K562 (cell line): ENCODE measurements at regions not wholly inside any gene's neighbourhood (a gene's known extent, or its start where the extent isn't known, plus 50 kb on each side); places are given as distances from the start of the nearest gene placed in this dataset.

Experiments
- ATAC-seq: fragments of 200-7000 bp; cut with Tn5 transposase; 3 replicates; pipeline ENCODE4 v1.9.1; 2020; ENCODE audit warnings: moderate library complexity
- BruUV-seq: library from RNA; stranded (reverse); fragments of 400-500 nt; replicated peaks from 2 replicates; lab custom pipeline; 2021; lab: Mats Ljungman, UMichigan
- CTCF ChIA-PET: fragments of 300-600 bp; formaldehyde crosslinking; extraction: SDS; loops from one replicate; lab custom pipeline; 2021; ENCODE audit warnings: low intra/inter-chr PET ratio; lab: Yijun Ruan, JAX
- POLR2A ChIA-PET: fragments of 300-600, 350-650 bp; sonication (Branson Sonifier 250); formaldehyde crosslinking; extraction: SDS; loops from one replicate; lab custom pipeline; 2021; ENCODE audit warnings: antibody characterized with exemption, inconsistent platforms; lab: Yijun Ruan, JAX
- DNase-seq, 4 experiments: peaks; one replicate each; pipeline versions ENCODE4 v3.0.0 to v3.0.0-alpha.2; 2011 to 2018; ENCODE audit warnings: low spot score in 3 of 4, mixed read lengths in 3 of 4; ENCODE audit errors: extremely low read depth in 1 of 4
- FAIRE-seq: peaks from 2 replicates; lab custom pipeline; 2011; peaks lifted over from hg19 to GRCh38; lab: Jason Lieb, UNC
- H2AFZ ChIP-seq: 2 replicates; pipeline ENCODE4 v1.6.0; 2011; ENCODE audit warnings: low read depth, low read length, control low read depth, inconsistent platforms
- H3K27ac ChIP-seq: fragments of 200-600 bp; 3 replicates; pipeline ENCODE4 v1.8.0; 2011; ENCODE audit warnings: low read depth, mild to moderate bottlenecking, control low read depth, inconsistent platforms, low read length, moderate library complexity, mixed read lengths; ENCODE audit errors: extremely low read depth
- H3K27me3 ChIP-seq, 2 experiments: fragments of 300-600 bp in 1 of 2; 2 replicates in 1 of 2; 3 replicates in 1 of 2; pipeline versions ENCODE4 v1.6.0 to v1.8.0; 2011; ENCODE audit warnings: inconsistent platforms in 2 of 2, low read length in 2 of 2, mild to moderate bottlenecking in 1 of 2, mixed read lengths in 1 of 2, moderate library complexity in 1 of 2; ENCODE audit not compliant: control insufficient read depth in 2 of 2, insufficient read depth in 2 of 2
- H3K36me3 ChIP-seq: fragments of 300-600 bp; 3 replicates; pipeline ENCODE4 v1.8.0; 2011; ENCODE audit warnings: mild to moderate bottlenecking, low read length, inconsistent platforms; ENCODE audit not compliant: control insufficient read depth, insufficient read depth
- H3K4me1 ChIP-seq, 2 experiments: fragments of 200-600 bp in 1 of 2; replicated peaks in 1 of 2; 2 replicates in 1 of 2; 3 replicates in 1 of 2; pipeline versions ENCODE4 v1.5.1 to v1.8.0; 2011; ENCODE audit warnings: inconsistent platforms in 2 of 2, low read length in 2 of 2, mild to moderate bottlenecking in 1 of 2, mixed read lengths in 1 of 2, moderate library complexity in 1 of 2; ENCODE audit not compliant: control insufficient read depth in 2 of 2, insufficient read depth in 2 of 2
- H3K4me2 ChIP-seq: 2 replicates; pipeline ENCODE4 v1.6.1; 2011; ENCODE audit warnings: low read length, control low read depth, inconsistent platforms, mixed read lengths; ENCODE audit not compliant: insufficient read depth
- H3K4me3 ChIP-seq: fragments of 200-600 bp; sonication (generic), shearing (Covaris generic); 2 replicates; pipeline ENCODE4 v1.5.1; 2016; ENCODE audit warnings: control low read depth, inconsistent platforms
- H3K79me2 ChIP-seq: fragments of 200-600 bp; 3 replicates; pipeline ENCODE4 v1.8.0; 2011; ENCODE audit warnings: low read length, inconsistent platforms; ENCODE audit not compliant: control insufficient read depth, insufficient read depth
- H3K9ac ChIP-seq, 2 experiments: 2 replicates each; pipeline versions ENCODE4 v1.6.0 to v1.6.1; 2011; ENCODE audit warnings: low read depth in 2 of 2, low read length in 2 of 2, control low read depth in 1 of 2, inconsistent platforms in 1 of 2, mild to moderate bottlenecking in 1 of 2, mixed read lengths in 1 of 2; ENCODE audit not compliant: insufficient read depth in 1 of 2
- H3K9me1 ChIP-seq: one replicate; pipeline ENCODE4 v1.6.0; 2011; ENCODE audit warnings: inconsistent platforms, mild to moderate bottlenecking, low read length, moderate library complexity; ENCODE audit not compliant: control insufficient read depth, insufficient read depth
- H3K9me3 ChIP-seq: replicated peaks from 2 replicates; pipeline ENCODE4 v1.5.1; 2011; ENCODE audit warnings: low read depth, low read length, inconsistent platforms; ENCODE audit not compliant: control insufficient read depth, insufficient read depth
- H4K20me1 ChIP-seq: replicated peaks from 2 replicates; pipeline ENCODE4 v1.6.1; 2011; ENCODE audit warnings: low read length, inconsistent platforms, mixed read lengths; ENCODE audit not compliant: control insufficient read depth, insufficient read depth
- BMI1 ChIP-seq: fragments of 150-350 bp; IDR thresholded peaks from 2 replicates; pipeline ENCODE4 v1.6.1; 2014; ENCODE audit warnings: low read length
- CBFA2T2 ChIP-seq: fragments of 450-650 bp; conservative IDR thresholded peaks from 2 replicates; pipeline ENCODE4 v1.6.1; 2017; ENCODE audit warnings: mild to moderate bottlenecking
- CBX8 ChIP-seq: fragments of 200-600 bp; sonication (generic); IDR thresholded peaks from 2 replicates; pipeline ENCODE4 v1.6.1; 2012; ENCODE audit warnings: borderline replicate concordance, mixed run types, low read depth, mild to moderate bottlenecking, moderate library complexity, mixed read lengths, low read length, control low read depth, inconsistent platforms; ENCODE audit not compliant: poor library complexity, severe bottlenecking; ENCODE audit errors: extremely low read depth
- HDAC6 ChIP-seq: IDR thresholded peaks from 2 replicates; pipeline ENCODE4 v1.6.1; 2012; ENCODE audit warnings: low read depth, mild to moderate bottlenecking, control low read depth, inconsistent platforms, low read length, moderate library complexity
- HDAC8 ChIP-seq: fragments of 450-650 bp; IDR thresholded peaks from 2 replicates; pipeline ENCODE4 v1.6.1; 2016; ENCODE audit warnings: mild to moderate bottlenecking, missing genetic modification characterization, moderate library complexity, missing compliant biosample characterization
- KAT8 ChIP-seq: fragments of 450-650 bp; IDR thresholded peaks from 2 replicates; pipeline ENCODE4 v1.6.1; 2016; ENCODE audit warnings: low read depth, mild to moderate bottlenecking
- MXI1 ChIP-seq: IDR thresholded peaks from 2 replicates; pipeline ENCODE4 v1.6.1; 2011; ENCODE audit warnings: low read depth, mild to moderate bottlenecking, improper control_type of control experiment, low read length
- RBBP5 ChIP-seq: fragments of 200-600 bp; sonication (generic); IDR thresholded peaks from 2 replicates; pipeline ENCODE4 v1.6.1; 2012; ENCODE audit warnings: borderline replicate concordance, mild to moderate bottlenecking, low read length, control low read depth, inconsistent platforms; ENCODE audit not compliant: insufficient read depth, poor library complexity, severe bottlenecking
- SOX6 ChIP-seq: fragments of 450-650 bp; IDR thresholded peaks from 2 replicates; pipeline ENCODE4 v1.6.1; 2014; ENCODE audit warnings: mild to moderate bottlenecking
- TAF1 ChIP-seq: IDR thresholded peaks from 2 replicates; pipeline ENCODE4 v1.6.1; 2011; ENCODE audit warnings: mild to moderate bottlenecking, low read length, moderate library complexity; ENCODE audit not compliant: insufficient read depth, control insufficient read depth, severe bottlenecking; ENCODE audit errors: extremely low read depth
- ZBTB8A ChIP-seq: fragments of 450-650 bp; IDR thresholded peaks from 2 replicates; pipeline ENCODE4 v1.6.1; 2018; ENCODE audit warnings: mild to moderate bottlenecking, moderate library complexity; ENCODE audit not compliant: partially characterized antibody
- WGBS: fragments of 100-300 bp; shearing (Covaris generic); methylation state at CpG from one replicate; pipeline ENCODE4 v1.1.6; 2016; ENCODE audit warnings: low coverage, mixed read lengths; ENCODE audit not compliant: insufficient coverage; ENCODE audit errors: missing lambda C conversion rate; 5-methylcytosine and 5-hydroxymethylcytosine counted together
- in situ Hi-C: fragments of 300-500 bp; cut with MboI; formaldehyde crosslinking; loops from 4 replicates; pipeline ENCODE4 v1.15.0; 2018; ENCODE audit warnings: inconsistent platforms, mixed read lengths
- intact Hi-C: fragments of 100-400 bp; cut with micrococcal nuclease; formaldehyde crosslinking; loops from 2 replicates; pipeline ENCODE4 v1.14.2; 2022
- TF ChIP-seq, protein P1 (sequence below), 2 experiments: fragments of 450-650 bp in 1 of 2; sonication (generic) in 1 of 2; formaldehyde crosslinking; conservative IDR thresholded peaks; 2 replicates each; pipeline versions ENCODE4 v1.4.0 to v1.8.1; 2020 to 2022; ENCODE audit warnings: mild to moderate bottlenecking in 1 of 2, missing genetic modification reagents in 1 of 2
- TF ChIP-seq, protein P2 (sequence below): fragments of 450-650 bp; IDR thresholded peaks from 2 replicates; pipeline ENCODE4 v1.6.1; 2017; ENCODE audit warnings: antibody characterized with exemption

DNA sequence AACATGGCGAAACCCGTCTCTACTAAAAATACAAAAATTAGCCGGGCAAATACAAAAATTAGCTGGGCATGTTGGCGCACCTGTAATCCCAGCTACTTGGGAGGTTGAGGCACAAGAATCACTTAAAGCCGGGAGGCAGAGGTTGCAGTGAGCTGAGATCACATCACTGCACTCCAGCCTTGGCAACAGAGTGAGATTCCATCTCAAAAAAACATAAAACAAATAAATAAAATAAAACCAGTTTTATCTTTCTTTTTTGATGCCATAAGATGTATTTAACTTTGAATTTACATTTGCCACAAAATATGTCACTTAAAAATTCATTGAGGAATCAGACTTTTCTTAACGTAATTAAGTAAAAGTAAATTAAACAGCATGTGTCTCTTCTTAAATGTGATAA is 113.3 kb upstream of the ERRFI1 start:
- FAIRE-seq (no peak), ATAC-seq (no peak), DNase-seq (no peak)
- peaks cover 55 to 56% of the 10 kb centered on the region in 2 experiments for H3K27me3 ChIP-seq
- intact Hi-C loops (no loop called here), in situ Hi-C loops (no loop called here)
- no peaks in the 10 kb centered on the region for H3K9me1 ChIP-seq
- 0 out of 2 replicates have a peak, but pooled peaks have one; percentile 21 for TF ChIP-seq BMI1
- no peak for TF ChIP-seq KAT8
- no peak for TF ChIP-seq RBBP5
- no peak for TF ChIP-seq TAF1
- TF ChIP-seq, protein P1, sequence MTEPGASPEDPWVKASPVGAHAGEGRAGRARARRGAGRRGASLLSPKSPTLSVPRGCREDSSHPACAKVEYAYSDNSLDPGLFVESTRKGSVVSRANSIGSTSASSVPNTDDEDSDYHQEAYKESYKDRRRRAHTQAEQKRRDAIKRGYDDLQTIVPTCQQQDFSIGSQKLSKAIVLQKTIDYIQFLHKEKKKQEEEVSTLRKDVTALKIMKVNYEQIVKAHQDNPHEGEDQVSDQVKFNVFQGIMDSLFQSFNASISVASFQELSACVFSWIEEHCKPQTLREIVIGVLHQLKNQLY (CRISPR knock-in tag; conservative IDR thresholded peaks at IDR 0.05), result no peak
- no peak for TF ChIP-seq CBFA2T2
- no peak for TF ChIP-seq ZBTB8A
- TF ChIP-seq, protein P2, sequence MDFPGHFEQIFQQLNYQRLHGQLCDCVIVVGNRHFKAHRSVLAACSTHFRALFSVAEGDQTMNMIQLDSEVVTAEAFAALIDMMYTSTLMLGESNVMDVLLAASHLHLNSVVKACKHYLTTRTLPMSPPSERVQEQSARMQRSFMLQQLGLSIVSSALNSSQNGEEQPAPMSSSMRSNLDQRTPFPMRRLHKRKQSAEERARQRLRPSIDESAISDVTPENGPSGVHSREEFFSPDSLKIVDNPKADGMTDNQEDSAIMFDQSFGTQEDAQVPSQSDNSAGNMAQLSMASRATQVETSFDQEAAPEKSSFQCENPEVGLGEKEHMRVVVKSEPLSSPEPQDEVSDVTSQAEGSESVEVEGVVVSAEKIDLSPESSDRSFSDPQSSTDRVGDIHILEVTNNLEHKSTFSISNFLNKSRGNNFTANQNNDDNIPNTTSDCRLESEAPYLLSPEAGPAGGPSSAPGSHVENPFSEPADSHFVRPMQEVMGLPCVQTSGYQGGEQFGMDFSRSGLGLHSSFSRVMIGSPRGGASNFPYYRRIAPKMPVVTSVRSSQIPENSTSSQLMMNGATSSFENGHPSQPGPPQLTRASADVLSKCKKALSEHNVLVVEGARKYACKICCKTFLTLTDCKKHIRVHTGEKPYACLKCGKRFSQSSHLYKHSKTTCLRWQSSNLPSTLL, result no peak
- no peak for TF ChIP-seq HDAC8
- peak; percentile 94 for TF ChIP-seq CBX8
- TF ChIP-seq HDAC6, result no peak
- TF ChIP-seq SOX6, result no peak
- TF ChIP-seq MXI1, result no peak
- ChIA-PET CTCF (no interaction called here), POLR2A (interaction anchor here (1.1 kb wide), 1 partner anchor 16 kb away, joined by 3 read pairs; no protein-coding TSS in a partner anchor)
- BruUV-seq, result no TSS peak
- no peak overlapping the region for H3K4me3 ChIP-seq
- H3K79me2 ChIP-seq, result no peaks in the 10 kb centered on the region
- H3K9ac ChIP-seq, result no peak overlapping the region
- H3K36me3 ChIP-seq, result no peaks in the 10 kb centered on the region
- no peaks in the 10 kb centered on the region for H3K4me1 ChIP-seq
- H3K27ac ChIP-seq, result no peak overlapping the region
- no peaks in the 10 kb centered on the region for H4K20me1 ChIP-seq
- H3K4me2 ChIP-seq, result no peak overlapping the region
- H3K9me3 ChIP-seq, result no peaks in the 10 kb centered on the region
- 13% methylated on average over 6 of the region's 6 CpGs for WGBS
- H2AFZ ChIP-seq, result no peak overlapping the region
